Endothelial cell of umbilical vein (primary cell): ENCODE measurements at regions not wholly inside any gene's neighbourhood (a gene's known extent, or its start where the extent isn't known, plus 50 kb on each side); places are given as distances from the start of the nearest gene placed in this dataset.

ENCODE experiments used
- BruUV-seq: library from RNA; stranded (reverse); fragments of 400-500 nt; replicated peaks from 2 replicates; lab custom pipeline; 2021; lab: Mats Ljungman, UMichigan
- CTCF ChIA-PET: fragments of 300-600, 350-600 bp; sonication (Branson Sonifier 250); formaldehyde crosslinking; loops from one replicate; lab custom pipeline; 2021; ENCODE audit warnings: antibody characterized with exemption, inconsistent platforms; lab: Charles Lee
- POLR2A ChIA-PET: fragments of 300-600, 350-600 bp; sonication (Branson Sonifier 250); formaldehyde crosslinking; loops from one replicate; lab custom pipeline; 2021; ENCODE audit warnings: antibody characterized with exemption, inconsistent platforms; lab: Charles Lee
- DNase-seq: peaks from one replicate; pipeline ENCODE4 v3.0.0-alpha.2; 2011; ENCODE audit warnings: low read depth, low spot score
- FAIRE-seq: peaks from 2 replicates; lab custom pipeline; 2011; peaks lifted over from hg19 to GRCh38; lab: Jason Lieb, UNC
- H2AFZ ChIP-seq: 2 replicates; pipeline ENCODE4 v1.6.0; 2012; ENCODE audit warnings: low read depth, low read length, control low read depth, inconsistent platforms
- H3K27ac ChIP-seq: 2 replicates; pipeline ENCODE4 v1.5.1; 2011; ENCODE audit warnings: low read depth, mild to moderate bottlenecking, control low read depth, low read length, moderate library complexity; ENCODE audit not compliant: insufficient read depth
- H3K27me3 ChIP-seq, 2 experiments: 2 replicates each; pipeline versions ENCODE4 v1.6.0 to v1.6.1; 2011; ENCODE audit warnings: low read length in 2 of 2, mixed read lengths in 1 of 2; ENCODE audit not compliant: control insufficient read depth in 2 of 2, insufficient read depth in 2 of 2
- H3K36me3 ChIP-seq, 2 experiments: 2 replicates in 1 of 2; 3 replicates in 1 of 2; pipeline ENCODE4 v1.5.1; 2011; ENCODE audit warnings: low read length in 2 of 2, mild to moderate bottlenecking in 1 of 2, moderate library complexity in 1 of 2; ENCODE audit not compliant: control insufficient read depth in 2 of 2, insufficient read depth in 2 of 2; ENCODE audit errors: extremely low read depth in 1 of 2
- H3K4me1 ChIP-seq: 3 replicates; pipeline ENCODE4 v1.5.1; 2011; ENCODE audit warnings: mild to moderate bottlenecking, low read length; ENCODE audit not compliant: control insufficient read depth, insufficient read depth; ENCODE audit errors: extremely low read depth
- H3K4me2 ChIP-seq: 2 replicates; pipeline ENCODE4 v1.6.1; 2011; ENCODE audit warnings: low read length, control low read depth, mixed read lengths; ENCODE audit not compliant: insufficient read depth
- H3K4me3 ChIP-seq, 3 experiments: fragments of 200-600 bp in 1 of 3; sonication (generic), shearing (Covaris generic) in 1 of 3; replicated peaks in 1 of 3; 2 replicates each; pipeline ENCODE4 v1.5.1; 2011 to 2016; ENCODE audit warnings: control low read depth in 3 of 3, low read length in 3 of 3, mild to moderate bottlenecking in 2 of 3, inconsistent platforms in 1 of 3, low read depth in 1 of 3, moderate library complexity in 1 of 3; ENCODE audit not compliant: insufficient read depth in 1 of 3
- H3K79me2 ChIP-seq: 2 replicates; pipeline ENCODE4 v1.6.0; 2012; ENCODE audit warnings: low read length, inconsistent platforms; ENCODE audit not compliant: control insufficient read depth, insufficient read depth
- H3K9ac ChIP-seq: replicated peaks from 2 replicates; pipeline ENCODE3; 2011; ENCODE audit warnings: low read length, control low read depth; ENCODE audit not compliant: insufficient read depth; ENCODE audit errors: extremely low read depth
- H3K9me1 ChIP-seq: replicated peaks from 3 replicates; pipeline ENCODE4 v1.6.0; 2011; ENCODE audit warnings: mild to moderate bottlenecking, low read length; ENCODE audit not compliant: control insufficient read depth, insufficient read depth; ENCODE audit errors: extremely low read depth
- H3K9me3 ChIP-seq: replicated peaks from 2 replicates; pipeline ENCODE4 v1.5.1; 2012; ENCODE audit warnings: low read length, inconsistent platforms; ENCODE audit not compliant: control insufficient read depth, insufficient read depth
- H4K20me1 ChIP-seq: replicated peaks from 2 replicates; pipeline ENCODE3; 2011; ENCODE audit warnings: mild to moderate bottlenecking, low read length; ENCODE audit not compliant: control insufficient read depth, insufficient read depth; ENCODE audit errors: extremely low read depth
- CTCF ChIP-seq, 2 donors: IDR thresholded peaks; 1 replicate in 1 of 2; 2 replicates in 1 of 2; pipeline ENCODE4 v1.5.1; 2011; ENCODE audit warnings: low read length in 2 of 2, mild to moderate bottlenecking in 2 of 2, moderate library complexity in 2 of 2, control low read depth in 1 of 2, inconsistent platforms in 1 of 2, low read depth in 1 of 2; ENCODE audit not compliant: insufficient read depth in 1 of 2; ENCODE audit errors: extremely low read depth in 1 of 2
- EZH2 ChIP-seq: IDR thresholded peaks from 2 replicates; pipeline ENCODE4 v1.6.1; 2012; ENCODE audit warnings: borderline replicate concordance, low read depth, mild to moderate bottlenecking, moderate library complexity, low read length, inconsistent platforms; ENCODE audit not compliant: severe bottlenecking
- FOS ChIP-seq: IDR thresholded peaks from 2 replicates; pipeline ENCODE4 v1.6.1; 2011; ENCODE audit warnings: mild to moderate bottlenecking, low read length, moderate library complexity, borderline replicate concordance; ENCODE audit not compliant: insufficient read depth
- GATA2 ChIP-seq: IDR thresholded peaks from 2 replicates; pipeline ENCODE4 v1.7.0; 2011; ENCODE audit warnings: low read depth, mild to moderate bottlenecking, moderate library complexity, mixed read lengths, low read length; ENCODE audit not compliant: insufficient read length, insufficient read depth
- JUN ChIP-seq: IDR thresholded peaks from 2 replicates; pipeline ENCODE4 v1.6.1; 2011; ENCODE audit warnings: borderline replicate concordance, low read depth; ENCODE audit not compliant: insufficient read length, insufficient read depth
- MAX ChIP-seq: IDR thresholded peaks from 2 replicates; pipeline ENCODE4 v1.6.1; 2011; ENCODE audit not compliant: insufficient read depth, insufficient read length
- MYC ChIP-seq: IDR thresholded peaks from one replicate; pipeline ENCODE4 v1.6.1; 2011; ENCODE audit warnings: mild to moderate bottlenecking, low read depth, low read length
- POLR2A ChIP-seq: IDR thresholded peaks from 2 replicates; pipeline ENCODE4 v1.6.1; 2012; ENCODE audit warnings: low read depth, mild to moderate bottlenecking, control low read depth, low read length
- POLR2AphosphoS5 ChIP-seq: IDR thresholded peaks from 2 replicates; pipeline ENCODE4 v1.6.1; 2012; ENCODE audit warnings: low read depth, mild to moderate bottlenecking, control low read depth, low read length, moderate library complexity; ENCODE audit not compliant: insufficient read depth
- dilution Hi-C: fragments of 300-500 bp; cut with MboI; formaldehyde crosslinking; loops from one replicate; pipeline ENCODE4 v1.15.0; 2019; ENCODE audit warnings: low sequenced_read_pairs; ENCODE audit not compliant: extremely low pct_ligation_motif_present
- intact Hi-C: fragments of 100-400 bp; cut with micrococcal nuclease; formaldehyde crosslinking; loops from one replicate; pipeline ENCODE4 v1.10.0; 2022

GRCh38 chr6:159445351-159445750 lies 247.7 kb downstream of the SOD2 start:
- Histone ChIP-seq H2AFZ (no peak overlapping the region), H3K79me2 (no peaks in the 10 kb centered on the region), H3K27ac (no peak overlapping the region), H4K20me1 (no peaks in the 10 kb centered on the region), H3K9me1 (no peaks in the 10 kb centered on the region), H3K4me2 (no peak overlapping the region), H3K9me3 (no peaks in the 10 kb centered on the region), H3K36me3 (no peaks in the 10 kb centered on the region), H3K27me3 (no peaks in the 10 kb centered on the region), H3K4me1 (no peaks in the 10 kb centered on the region), H3K9ac (no peak overlapping the region), H3K4me3 (no peak overlapping the region)
- intact Hi-C loops: no loop called here
- TF ChIP-seq GATA2 (no peak), POLR2A (no peak), CTCF (IDR thresholded peaks at IDR 0.05; ENCODE audit: extremely low read depth in 1 of 2, insufficient read depth in 1 of 2, low read depth in 1 of 2, low read length in 2 of 2) (no peak), POLR2AphosphoS5 (no peak), EZH2 (no peak), FOS (no peak), JUN (no peak), MYC (no peak), MAX (no peak)
- dilution Hi-C loops: no loop called here
- DNase-seq (no peak), FAIRE-seq (no peak)
- POLR2A ChIA-PET: no interaction called here
- BruUV-seq: no TSS peak
- CTCF ChIA-PET: no interaction called here
